Glutamatergic neuron (in vitro differentiated cells): ENCODE measurements at regions not wholly inside any gene's neighbourhood (a gene's known extent, or its start where the extent isn't known, plus 50 kb on each side); places are given as distances from the start of the nearest gene placed in this dataset.

ENCODE experiments used
- DNase-seq: peaks from one replicate; pipeline ENCODE4 v3.0.0; 2022
- H3K27ac Mint-ChIP-seq: one replicate; pipeline ENCODE4 v1.8.0; 2020; ENCODE audit warnings: mild to moderate bottlenecking, mixed read lengths, inconsistent platforms; ENCODE audit not compliant: unreplicated experiment
- H3K27me3 Mint-ChIP-seq: one replicate; pipeline ENCODE4 v1.8.0; 2020; ENCODE audit warnings: mild to moderate bottlenecking, moderate library complexity, mixed read lengths, inconsistent platforms; ENCODE audit not compliant: unreplicated experiment
- H3K36me3 Mint-ChIP-seq: one replicate; pipeline ENCODE4 v1.8.0; 2020; ENCODE audit warnings: mild to moderate bottlenecking, mixed read lengths, inconsistent platforms; ENCODE audit not compliant: unreplicated experiment
- H3K4me1 Mint-ChIP-seq: one replicate; pipeline ENCODE4 v1.8.0; 2020; ENCODE audit warnings: mild to moderate bottlenecking, low read depth, mixed read lengths, inconsistent platforms; ENCODE audit not compliant: unreplicated experiment
- H3K4me3 Mint-ChIP-seq: one replicate; pipeline ENCODE4 v1.8.0; 2020; ENCODE audit warnings: mild to moderate bottlenecking, mixed read lengths, inconsistent platforms; ENCODE audit not compliant: unreplicated experiment
- H3K9me3 Mint-ChIP-seq: one replicate; pipeline ENCODE4 v1.8.0; 2020; ENCODE audit warnings: mild to moderate bottlenecking, moderate library complexity, mixed read lengths, inconsistent platforms; ENCODE audit not compliant: unreplicated experiment
- CTCF ChIP-seq: fragments of 200-600 bp; sonication (generic); IDR thresholded peaks from one replicate; pipeline ENCODE4 v1.5.0; 2021; ENCODE audit not compliant: partially characterized antibody, unreplicated experiment

- H3K4me1 Mint-ChIP-seq, result no peaks in the 10 kb centered on the region
Observed at GRCh38 chr18:47737198-47737830, 193.1 kb downstream of the SMAD2 start.

GRCh38 chr18:47736376-47737140 lies 193.9 kb downstream of the SMAD2 start:
- Mint-ChIP-seq H3K4me3 (no peak overlapping the region), H3K36me3 (peaks cover 4% of the 10 kb centered on the region), H3K27ac (no peak overlapping the region), H3K27me3 (peaks cover 5% of the 10 kb centered on the region), H3K9me3 (no peaks in the 10 kb centered on the region), H3K4me1 (no peaks in the 10 kb centered on the region)
- no peak for DNase-seq
- TF ChIP-seq CTCF, result no peak

More at GRCh38 chr18:47737198-47737830, 193.1 kb downstream of the SMAD2 start:
- no peak for TF ChIP-seq CTCF
- H3K4me3 Mint-ChIP-seq, result no peak overlapping the region
- H3K27ac Mint-ChIP-seq, result no peak overlapping the region
- no peak for DNase-seq
- H3K9me3 Mint-ChIP-seq, result no peaks in the 10 kb centered on the region
- H3K27me3 Mint-ChIP-seq, result peaks cover 5% of the 10 kb centered on the region
- H3K36me3 Mint-ChIP-seq, result peaks cover 4% of the 10 kb centered on the region

GRCh38 chr18:47735041-47735702 lies 195.3 kb downstream of the SMAD2 start:
- DNase-seq, result no peak
- H3K27me3 Mint-ChIP-seq, result peaks cover 5% of the 10 kb centered on the region
- no peak for TF ChIP-seq CTCF
- H3K27ac Mint-ChIP-seq, result no peak overlapping the region
- no peak overlapping the region for H3K4me3 Mint-ChIP-seq
- no peaks in the 10 kb centered on the region for H3K4me1 Mint-ChIP-seq
- no peaks in the 10 kb centered on the region for H3K9me3 Mint-ChIP-seq
- H3K36me3 Mint-ChIP-seq, result peaks cover 4% of the 10 kb centered on the region

- H3K27ac Mint-ChIP-seq, result no peak overlapping the region
- H3K9me3 Mint-ChIP-seq, result no peaks in the 10 kb centered on the region
- H3K27me3 Mint-ChIP-seq, result peaks cover 3% of the 10 kb centered on the region
- H3K36me3 Mint-ChIP-seq, result no peaks in the 10 kb centered on the region
- no peak overlapping the region for H3K4me3 Mint-ChIP-seq
- TF ChIP-seq CTCF, result no peak
- no peak for DNase-seq
- no peaks in the 10 kb centered on the region for H3K4me1 Mint-ChIP-seq
Observed at GRCh38 chr18:47731276-47731675, 199.2 kb downstream of the SMAD2 start.
